IMR-90 (cell line): ENCODE measurements at regions not wholly inside any gene's neighbourhood (a gene's known extent, or its start where the extent isn't known, plus 50 kb on each side); places are given as distances from the start of the nearest gene placed in this dataset.

Experiments used
- ATAC-seq: fragments of 200-7000 bp; cut with Tn5 transposase; 2 replicates; pipeline ENCODE4 v1.9.1; 2020; ENCODE audit warnings: low read depth, mild to moderate bottlenecking, moderate library complexity
- BruUV-seq: library from RNA; stranded (reverse); fragments of 400-500 nt; replicated peaks from 2 replicates; lab custom pipeline; 2021; lab: Mats Ljungman, UMichigan
- CTCF ChIA-PET: fragments of 300-600 bp; formaldehyde crosslinking; extraction: SDS; loops from one replicate; lab custom pipeline; 2021; ENCODE audit warnings: antibody characterized with exemption; lab: Yijun Ruan, JAX
- POLR2A ChIA-PET: fragments of 300-600 bp; sonication (Branson Sonifier 250); formaldehyde crosslinking; loops from one replicate; lab custom pipeline; 2022; ENCODE audit warnings: antibody characterized with exemption; ENCODE audit not compliant: unreplicated experiment; lab: Charles Lee
- DNase-seq: peaks from one replicate; pipeline ENCODE4 v3.0.0; 2013
- H2AFZ ChIP-seq: replicated peaks from 2 replicates; pipeline ENCODE3; 2013; ENCODE audit warnings: low read length, mild to moderate bottlenecking; ENCODE audit not compliant: poor library complexity
- H2AK5ac ChIP-seq: 2 replicates; pipeline ENCODE4 v1.6.1; 2013; ENCODE audit warnings: low read depth, low read length, inconsistent platforms
- H2AK9ac ChIP-seq: replicated peaks from 2 replicates; pipeline ENCODE3; 2013; ENCODE audit warnings: mild to moderate bottlenecking, low read depth, low read length, moderate library complexity; ENCODE audit not compliant: poor library complexity
- H2BK120ac ChIP-seq: 2 replicates; pipeline ENCODE4 v1.6.1; 2013; ENCODE audit warnings: low read depth, low read length, inconsistent platforms
- H2BK15ac ChIP-seq: 3 replicates; pipeline ENCODE4 v1.6.1; 2013; ENCODE audit warnings: low read depth, low read length, inconsistent platforms
- H2BK20ac ChIP-seq: 2 replicates; pipeline ENCODE4 v1.6.1; 2013; ENCODE audit warnings: low read depth, mild to moderate bottlenecking, inconsistent platforms, low read length, moderate library complexity
- H2BK5ac ChIP-seq: 2 replicates; pipeline ENCODE4 v1.6.1; 2013; ENCODE audit warnings: mild to moderate bottlenecking, low read depth, low read length, inconsistent platforms; ENCODE audit not compliant: poor library complexity, severe bottlenecking
- H3K14ac ChIP-seq: replicated peaks from 2 replicates; pipeline ENCODE4 v1.6.1; 2013; ENCODE audit warnings: low read depth, low read length, inconsistent platforms
- H3K18ac ChIP-seq: 2 replicates; pipeline ENCODE4 v1.6.1; 2013; ENCODE audit warnings: low read depth, low read length, control low read depth
- H3K23ac ChIP-seq: 2 replicates; pipeline ENCODE4 v1.6.1; 2013; ENCODE audit warnings: low read depth, low read length, inconsistent platforms
- H3K27ac ChIP-seq: 2 replicates; pipeline ENCODE4 v1.5.1; 2013; ENCODE audit warnings: mild to moderate bottlenecking, control low read depth, low read length; ENCODE audit not compliant: insufficient read depth
- H3K27me3 ChIP-seq: 2 replicates; pipeline ENCODE4 v1.6.1; 2013; ENCODE audit warnings: low read length; ENCODE audit not compliant: control insufficient read depth, insufficient read depth
- H3K36me3 ChIP-seq: 2 replicates; pipeline ENCODE4 v1.6.1; 2013; ENCODE audit warnings: low read length, mixed read lengths; ENCODE audit not compliant: control insufficient read depth, insufficient read depth
- H3K4ac ChIP-seq: 2 replicates; pipeline ENCODE4 v1.6.1; 2013; ENCODE audit warnings: low read depth, low read length, inconsistent platforms
- H3K4me1 ChIP-seq: 2 replicates; pipeline ENCODE4 v1.6.1; 2013; ENCODE audit warnings: low read length, mixed read lengths; ENCODE audit not compliant: control insufficient read depth, insufficient read depth
- H3K4me2 ChIP-seq: 2 replicates; pipeline ENCODE4 v1.6.1; 2013; ENCODE audit warnings: low read depth, mild to moderate bottlenecking, control low read depth, low read length, moderate library complexity
- H3K4me3 ChIP-seq: 2 replicates; pipeline ENCODE4 v1.5.1; 2013; ENCODE audit warnings: low read depth, mild to moderate bottlenecking, control low read depth, low read length, moderate library complexity; ENCODE audit not compliant: insufficient read depth
- H3K56ac ChIP-seq: 2 replicates; pipeline ENCODE4 v1.6.1; 2013; ENCODE audit warnings: low read length, inconsistent platforms; ENCODE audit not compliant: insufficient read depth; ENCODE audit errors: extremely low read depth
- H3K79me1 ChIP-seq, 2 experiments: 2 replicates each; pipeline ENCODE4 v1.6.1; 2013; ENCODE audit warnings: low read length in 2 of 2, inconsistent platforms in 1 of 2, low read depth in 1 of 2
- H3K9ac ChIP-seq: 2 replicates; pipeline ENCODE4 v1.6.1; 2013; ENCODE audit warnings: low read depth, low read length, control low read depth
- H3K9me1 ChIP-seq: 2 replicates; pipeline ENCODE4 v1.6.1; 2013; ENCODE audit warnings: low read length, inconsistent platforms; ENCODE audit not compliant: insufficient read depth
- H3K9me3 ChIP-seq: 2 replicates; pipeline ENCODE4 v1.6.1; 2013; ENCODE audit warnings: low read length; ENCODE audit not compliant: control insufficient read depth, insufficient read depth
- H4K20me1 ChIP-seq: 2 replicates; pipeline ENCODE4 v1.6.1; 2013; ENCODE audit warnings: low read length, inconsistent platforms; ENCODE audit not compliant: insufficient read depth
- H4K5ac ChIP-seq: 2 replicates; pipeline ENCODE4 v1.6.1; 2013; ENCODE audit warnings: mild to moderate bottlenecking, low read depth, low read length, control low read depth
- H4K8ac ChIP-seq, 2 experiments: 2 replicates each; pipeline ENCODE4 v1.6.1; 2013; ENCODE audit warnings: low read depth in 2 of 2, low read length in 2 of 2, control low read depth in 1 of 2, inconsistent platforms in 1 of 2
- H4K91ac ChIP-seq: 2 replicates; pipeline ENCODE4 v1.6.1; 2013; ENCODE audit warnings: low read depth, low read length, inconsistent platforms; ENCODE audit not compliant: insufficient read depth
- BHLHE40 ChIP-seq: fragments of 150-350 bp; IDR thresholded peaks from 2 replicates; pipeline ENCODE4 v1.6.1; 2016; ENCODE audit warnings: mild to moderate bottlenecking, low read depth, low read length
- CEBPB ChIP-seq: IDR thresholded peaks from 2 replicates; pipeline ENCODE4 v1.6.1; 2012; ENCODE audit warnings: low read depth, low read length, improper control_type of control experiment
- CHD1 ChIP-seq: IDR thresholded peaks from 2 replicates; pipeline ENCODE4 v1.6.1; 2012; ENCODE audit warnings: low read depth, low read length, improper control_type of control experiment
- CTCF ChIP-seq: conservative IDR thresholded peaks from 2 replicates; pipeline ENCODE4 v1.5.1; 2012; ENCODE audit warnings: mild to moderate bottlenecking, low read depth, low read length, improper control_type of control experiment
- ELK1 ChIP-seq: fragments of 150-350 bp; IDR thresholded peaks from 2 replicates; pipeline ENCODE4 v1.6.1; 2016; ENCODE audit warnings: low read depth, mild to moderate bottlenecking, low read length, moderate library complexity, borderline replicate concordance
- FOS ChIP-seq: fragments of 150-350 bp; IDR thresholded peaks from 2 replicates; pipeline ENCODE4 v1.6.1; 2016; ENCODE audit warnings: low read depth, low read length
- MAFK ChIP-seq: IDR thresholded peaks from 2 replicates; pipeline ENCODE4 v1.6.1; 2012; ENCODE audit warnings: low read depth, low read length, improper control_type of control experiment
- MAZ ChIP-seq: IDR thresholded peaks from 2 replicates; pipeline ENCODE4 v1.6.1; 2012; ENCODE audit warnings: low read depth, mild to moderate bottlenecking, low read length, improper control_type of control experiment, moderate library complexity, borderline replicate concordance
- MXI1 ChIP-seq: IDR thresholded peaks from 2 replicates; pipeline ENCODE4 v1.6.1; 2012; ENCODE audit warnings: low read depth, mild to moderate bottlenecking, low read length, moderate library complexity, borderline replicate concordance
- NFE2L2 ChIP-seq: fragments of 150-350 bp; IDR thresholded peaks from 2 replicates; pipeline ENCODE4 v1.6.1; 2016; ENCODE audit warnings: low read depth, mild to moderate bottlenecking, low read length
- POLR2A ChIP-seq: IDR thresholded peaks from 2 replicates; pipeline ENCODE4 v1.6.1; 2012; ENCODE audit warnings: mild to moderate bottlenecking, low read depth, low read length
- RAD21 ChIP-seq: IDR thresholded peaks from 2 replicates; pipeline ENCODE4 v1.6.1; 2012; ENCODE audit warnings: low read length, improper control_type of control experiment
- RCOR1 ChIP-seq: IDR thresholded peaks from 2 replicates; pipeline ENCODE4 v1.6.1; 2012; ENCODE audit warnings: mild to moderate bottlenecking, low read length, improper control_type of control experiment; ENCODE audit not compliant: insufficient replicate concordance
- RFX5 ChIP-seq: IDR thresholded peaks from 2 replicates; pipeline ENCODE4 v1.8.0; 2012; ENCODE audit warnings: low read depth, mild to moderate bottlenecking, low read length, moderate library complexity
- SMC3 ChIP-seq: fragments of 150-350 bp; IDR thresholded peaks from 2 replicates; pipeline ENCODE4 v1.6.1; 2016; ENCODE audit warnings: low read depth, mild to moderate bottlenecking, antibody characterized with exemption, low read length, moderate library complexity
- USF2 ChIP-seq: fragments of 150-350 bp; IDR thresholded peaks from 2 replicates; pipeline ENCODE4 v1.6.1; 2017; ENCODE audit warnings: mild to moderate bottlenecking, antibody characterized with exemption, low read length, low read depth
- WGBS, 2 experiments: methylation state at CpG; one replicate each; pipeline versions ENCODE4 v1.1.5 to v1.1.7; 2013; ENCODE audit warnings: missing lambda C conversion rate in 2 of 2; ENCODE audit not compliant: insufficient read length in 1 of 2; ENCODE audit errors: extremely low coverage in 2 of 2; 5-methylcytosine and 5-hydroxymethylcytosine counted together
- dilution Hi-C: fragments of 300-500 bp; cut with HindIII; formaldehyde crosslinking; loops from one replicate; pipeline ENCODE4 v1.14.3; 2018; ENCODE audit warnings: low sequenced_read_pairs; ENCODE audit not compliant: unreplicated experiment
- in situ Hi-C: fragments of 300-500 bp; cut with MboI; formaldehyde crosslinking; loops from 3 replicates; pipeline ENCODE4 v1.14.3; 2019; ENCODE audit warnings: low sequenced_read_pairs, inconsistent platforms, mixed read lengths
- intact Hi-C: fragments of 100-400 bp; cut with micrococcal nuclease; formaldehyde crosslinking; loops from 2 replicates; pipeline ENCODE4 v1.10.0; 2022

GRCh38 chr4:24055623-24056022, 165.8 kb upstream of the PPARGC1A start:
- no peak overlapping the region for H2AK9ac ChIP-seq
- no peak overlapping the region for H2BK5ac ChIP-seq
- H3K14ac ChIP-seq = no peak overlapping the region
- no peak overlapping the region for H3K27ac ChIP-seq
- dilution Hi-C loops = no loop called here
- H2AK5ac ChIP-seq = no peak overlapping the region
- H2BK120ac ChIP-seq = no peak overlapping the region
- in situ Hi-C loops = no loop called here
- H3K56ac ChIP-seq = no peak overlapping the region
- no peak overlapping the region for H3K4me3 ChIP-seq
- no peaks in the 10 kb centered on the region for H3K36me3 ChIP-seq
- TF ChIP-seq POLR2A (no peak), RCOR1 (no peak), CHD1 (no peak), RFX5 (no peak), CTCF (no peak), FOS (no peak), CEBPB (no peak), USF2 (no peak), BHLHE40 (no peak), RAD21 (no peak), MAZ (no peak), MAFK (no peak), NFE2L2 (no peak), ELK1 (no peak), MXI1 (no peak), SMC3 (no peak)
- no peaks in the 10 kb centered on the region for H3K27me3 ChIP-seq
- H3K4me2 ChIP-seq = no peak overlapping the region
- no peak overlapping the region for H4K8ac ChIP-seq
- ATAC-seq (no peak), DNase-seq (no peak)
- H2AFZ ChIP-seq = no peak overlapping the region
- ChIA-PET POLR2A (no interaction called here), CTCF (interaction anchor here (0.6 to 1.4 kb wide), 4 partner anchors 10 to 19 kb away, joined by 3 to 5 read pairs (median 4); no protein-coding TSS in a partner anchor)
- no peak overlapping the region for H3K9ac ChIP-seq
- no peak overlapping the region for H3K23ac ChIP-seq
- BruUV-seq = no TSS peak
- H2BK15ac ChIP-seq = no peak overlapping the region; the same call in 2 of the 3 replicates
- no peak overlapping the region for H3K18ac ChIP-seq
- no peak overlapping the region for H4K91ac ChIP-seq
- intact Hi-C loops = no loop called here
- no peaks in the 10 kb centered on the region for H3K9me3 ChIP-seq
- no peak overlapping the region for H3K4ac ChIP-seq
- no peak overlapping the region for H4K5ac ChIP-seq
- no peak overlapping the region for H2BK20ac ChIP-seq
- WGBS, 2 experiments = 100% methylated on average over 1 of the region's 3 CpGs; no CpG with 5 or more reads in 1 of the 2 experiments
- H3K4me1 ChIP-seq = peaks cover 2% of the 10 kb centered on the region
- H3K9me1 ChIP-seq = no peaks in the 10 kb centered on the region
- H4K20me1 ChIP-seq = no peaks in the 10 kb centered on the region
- H3K79me1 ChIP-seq = no peaks in the 10 kb centered on the region
